ENCODE measurements at regions not wholly inside any gene's neighbourhood (a gene's known extent, or its start where the extent isn't known, plus 50 kb on each side); places are given as distances from the start of the nearest gene placed in this dataset.

- H3K9me3 Mint-ChIP-seq (ENCODE audit: unreplicated experiment): no peaks in the 10 kb centered on the region
- BruUV-seq (replicated peaks): no TSS peak
- DNase-seq (ENCODE audit: unreplicated experiment): no peak
- no peak for TF ChIP-seq CTCF (IDR thresholded peaks at IDR 0.05; ENCODE audit: unreplicated experiment)
- no peaks in the 10 kb centered on the region for H3K27me3 Mint-ChIP-seq (ENCODE audit: insufficient read depth, unreplicated experiment)
- ChIA-PET CTCF (no interaction called here), POLR2A (no interaction called here)
- peaks cover 4% of the 10 kb centered on the region for H3K4me1 Mint-ChIP-seq (ENCODE audit: insufficient read depth, unreplicated experiment)
- intact Hi-C loops (cut with micrococcal nuclease): no loop called here
- no peak overlapping the region for H3K27ac Mint-ChIP-seq (ENCODE audit: low read depth, unreplicated experiment)
- H3K4me3 Mint-ChIP-seq (ENCODE audit: unreplicated experiment): no peak overlapping the region
- no peaks in the 10 kb centered on the region for H3K36me3 Mint-ChIP-seq (ENCODE audit: insufficient read depth, unreplicated experiment)
These were observed 210.6 kb upstream of the RREB1 start for GRCh38 chr6:6897140-6897539.

GRCh38 chr6:6900569-6901204 lies 207.1 kb upstream of the RREB1 start:
- ChIA-PET CTCF (interaction anchor here (0.7 kb wide), 1 partner anchor 269 kb away, joined by 3 read pairs; no protein-coding TSS in a partner anchor), POLR2A (interaction anchor here (1.5 kb wide), 1 partner anchor 9 kb away, joined by 5 read pairs; no protein-coding TSS in a partner anchor)
- no TSS peak for BruUV-seq (replicated peaks)
- Mint-ChIP-seq H3K27ac (ENCODE audit: low read depth, unreplicated experiment) (no peak overlapping the region), H3K4me3 (ENCODE audit: unreplicated experiment) (no peak overlapping the region), H3K9me3 (ENCODE audit: unreplicated experiment) (no peaks in the 10 kb centered on the region), H3K4me1 (ENCODE audit: insufficient read depth, unreplicated experiment) (no peaks in the 10 kb centered on the region), H3K36me3 (ENCODE audit: insufficient read depth, unreplicated experiment) (no peaks in the 10 kb centered on the region), H3K27me3 (ENCODE audit: insufficient read depth, unreplicated experiment) (no peaks in the 10 kb centered on the region)
- no peak for TF ChIP-seq CTCF (IDR thresholded peaks at IDR 0.05; ENCODE audit: unreplicated experiment)
- DNase-seq (ENCODE audit: unreplicated experiment): no peak
- intact Hi-C loops (cut with micrococcal nuclease): no loop called here

- no peak for TF ChIP-seq CTCF (IDR thresholded peaks at IDR 0.05; ENCODE audit: unreplicated experiment)
- Mint-ChIP-seq H3K4me3 (ENCODE audit: unreplicated experiment) (no peak overlapping the region), H3K36me3 (ENCODE audit: insufficient read depth, unreplicated experiment) (no peaks in the 10 kb centered on the region), H3K27me3 (ENCODE audit: insufficient read depth, unreplicated experiment) (no peaks in the 10 kb centered on the region), H3K4me1 (ENCODE audit: insufficient read depth, unreplicated experiment) (peaks cover 2% of the 10 kb centered on the region), H3K27ac (ENCODE audit: low read depth, unreplicated experiment) (no peak overlapping the region), H3K9me3 (ENCODE audit: unreplicated experiment) (no peaks in the 10 kb centered on the region)
- no TSS peak for BruUV-seq (replicated peaks)
- POLR2A ChIA-PET: interaction anchor here (1.5 kb wide), 1 partner anchor 9 kb away, joined by 5 read pairs; no protein-coding TSS in a partner anchor
- intact Hi-C loops (cut with micrococcal nuclease): no loop called here
- no peak for DNase-seq (ENCODE audit: unreplicated experiment)
- CTCF ChIA-PET: interaction anchor here (0.7 kb wide), 1 partner anchor 270 kb away, joined by 3 read pairs; no protein-coding TSS in a partner anchor
These were observed 206.5 kb upstream of the RREB1 start for GRCh38 chr6:6901205-6901719.

GRCh38 chr6:6901945-6902344 lies 205.8 kb upstream of the RREB1 start:
- CTCF ChIA-PET: no interaction called here
- TF ChIP-seq CTCF (IDR thresholded peaks at IDR 0.05; ENCODE audit: unreplicated experiment): no peak
- no peaks in the 10 kb centered on the region for H3K27me3 Mint-ChIP-seq (ENCODE audit: insufficient read depth, unreplicated experiment)
- no peak for DNase-seq (ENCODE audit: unreplicated experiment)
- H3K4me1 Mint-ChIP-seq (ENCODE audit: insufficient read depth, unreplicated experiment): peaks cover 8% of the 10 kb centered on the region
- no TSS peak for BruUV-seq (replicated peaks)
- no peaks in the 10 kb centered on the region for H3K36me3 Mint-ChIP-seq (ENCODE audit: insufficient read depth, unreplicated experiment)
- H3K4me3 Mint-ChIP-seq (ENCODE audit: unreplicated experiment): no peak overlapping the region
- intact Hi-C loops (cut with micrococcal nuclease): no loop called here
- H3K27ac Mint-ChIP-seq (ENCODE audit: low read depth, unreplicated experiment): no peak overlapping the region
- no peaks in the 10 kb centered on the region for H3K9me3 Mint-ChIP-seq (ENCODE audit: unreplicated experiment)
- POLR2A ChIA-PET: interaction anchor here (1.0 kb wide), 1 partner anchor 15 kb away, joined by 3 read pairs; no protein-coding TSS in a partner anchor

Measured in MCF 10A (cell line).